DOHH2 (cell line): ENCODE measurements at regions not wholly inside any gene's neighbourhood (a gene's known extent, or its start where the extent isn't known, plus 50 kb on each side); places are given as distances from the start of the nearest gene placed in this dataset.

Experiments used
- H3F3A ChIP-seq: fragments of 200-600 bp; sonication (generic), shearing (Covaris generic); 2 replicates; pipeline ENCODE4 v1.6.0; 2016; ENCODE audit warnings: antibody characterized with exemption, mild to moderate bottlenecking; ENCODE audit not compliant: control insufficient read depth, insufficient read depth
- H3K27ac ChIP-seq: fragments of 200-600 bp; sonication (generic); 2 replicates; pipeline ENCODE4 v1.5.1; 2014; ENCODE audit warnings: low read depth, mild to moderate bottlenecking, low read length, moderate library complexity
- H3K27me3 ChIP-seq: fragments of 200-600 bp; sonication (generic); 2 replicates; pipeline ENCODE4 v1.6.1; 2014; ENCODE audit warnings: mild to moderate bottlenecking, low read length, mixed read lengths; ENCODE audit not compliant: control insufficient read depth
- H3K36me3 ChIP-seq: fragments of 200-600 bp; sonication (generic); 2 replicates; pipeline ENCODE4 v1.6.1; 2014; ENCODE audit warnings: mild to moderate bottlenecking, low read length, moderate library complexity, mixed read lengths; ENCODE audit not compliant: control insufficient read depth
- H3K4me1 ChIP-seq: fragments of 200-600 bp; sonication (generic); 2 replicates; pipeline ENCODE4 v1.6.1; 2014; ENCODE audit warnings: mild to moderate bottlenecking, low read length, mixed read lengths; ENCODE audit not compliant: control insufficient read depth
- H3K4me2 ChIP-seq: fragments of 200-600 bp; sonication (generic); 2 replicates; pipeline ENCODE4 v1.6.0; 2014; ENCODE audit warnings: mild to moderate bottlenecking, low read length, moderate library complexity
- H3K4me3 ChIP-seq: fragments of 200-600 bp; sonication (generic); 2 replicates; pipeline ENCODE4 v1.5.1; 2014; ENCODE audit warnings: mild to moderate bottlenecking, low read length, mixed read lengths
- H3K79me2 ChIP-seq: fragments of 200-600 bp; sonication (generic); 2 replicates; pipeline ENCODE4 v1.6.1; 2014; ENCODE audit warnings: mild to moderate bottlenecking, low read length, mixed read lengths; ENCODE audit not compliant: control insufficient read depth
- H3K9me2 ChIP-seq: fragments of 200-600 bp; sonication (generic); replicated peaks from 2 replicates; pipeline ENCODE4 v1.6.1; 2014; ENCODE audit warnings: mild to moderate bottlenecking, low read length, mixed read lengths; ENCODE audit not compliant: control insufficient read depth
- H3K9me3 ChIP-seq: fragments of 200-600 bp; sonication (generic); 2 replicates; pipeline ENCODE4 v1.6.1; 2014; ENCODE audit warnings: antibody characterized with exemption, low read length, mixed read lengths; ENCODE audit not compliant: control insufficient read depth, insufficient read depth
- H4K20me1 ChIP-seq: fragments of 200-600 bp; sonication (generic); 2 replicates; pipeline ENCODE4 v1.6.0; 2014; ENCODE audit warnings: low read depth, mild to moderate bottlenecking, antibody characterized with exemption, low read length, moderate library complexity; ENCODE audit not compliant: control insufficient read depth, insufficient read depth
- EZH2phosphoT487 ChIP-seq: fragments of 200-600 bp; sonication (generic); IDR thresholded peaks from 2 replicates; pipeline ENCODE4 v1.6.1; 2017; ENCODE audit warnings: borderline replicate concordance, mild to moderate bottlenecking, antibody characterized with exemption, low read length, moderate library complexity, mixed read lengths
- TF ChIP-seq, protein P1 (sequence below): fragments of 200-600 bp; sonication (generic); IDR thresholded peaks from one replicate; pipeline ENCODE4 v1.5.1; 2014; ENCODE audit warnings: antibody characterized with exemption, mild to moderate bottlenecking, low read depth, low read length; ENCODE audit not compliant: poor library complexity, severe bottlenecking

DNA sequence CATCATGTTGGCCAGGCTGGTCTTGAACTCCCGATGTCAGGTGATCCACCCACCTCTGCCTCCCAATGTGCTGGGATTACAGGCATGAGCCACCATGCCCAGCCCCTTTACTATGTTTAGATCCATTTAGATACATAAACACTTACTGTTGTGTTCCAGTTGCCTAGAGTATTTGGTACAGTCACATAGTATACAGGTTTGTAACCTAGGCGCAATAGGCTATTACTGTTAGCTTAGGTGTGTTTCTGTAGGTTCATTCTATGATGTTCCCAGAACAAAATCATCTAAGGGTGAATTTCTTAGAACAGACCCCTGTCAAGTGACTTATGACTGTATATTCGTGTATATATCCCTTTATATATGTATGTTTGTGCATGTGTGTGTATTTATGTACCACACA is 61.8 kb downstream of the MYCN start:
- H3K4me2 ChIP-seq = no peak overlapping the region
- no peaks in the 10 kb centered on the region for H3K27me3 ChIP-seq
- H3K9me2 ChIP-seq = no peaks in the 10 kb centered on the region
- no peaks in the 10 kb centered on the region for H3F3A ChIP-seq
- no peak overlapping the region for H3K4me3 ChIP-seq
- no peaks in the 10 kb centered on the region for H3K36me3 ChIP-seq
- H3K4me1 ChIP-seq = no peaks in the 10 kb centered on the region
- H3K27ac ChIP-seq = no peak overlapping the region
- H4K20me1 ChIP-seq = no peaks in the 10 kb centered on the region
- no peaks in the 10 kb centered on the region for H3K79me2 ChIP-seq
- no peak for TF ChIP-seq EZH2phosphoT487
- TF ChIP-seq, protein P1, sequence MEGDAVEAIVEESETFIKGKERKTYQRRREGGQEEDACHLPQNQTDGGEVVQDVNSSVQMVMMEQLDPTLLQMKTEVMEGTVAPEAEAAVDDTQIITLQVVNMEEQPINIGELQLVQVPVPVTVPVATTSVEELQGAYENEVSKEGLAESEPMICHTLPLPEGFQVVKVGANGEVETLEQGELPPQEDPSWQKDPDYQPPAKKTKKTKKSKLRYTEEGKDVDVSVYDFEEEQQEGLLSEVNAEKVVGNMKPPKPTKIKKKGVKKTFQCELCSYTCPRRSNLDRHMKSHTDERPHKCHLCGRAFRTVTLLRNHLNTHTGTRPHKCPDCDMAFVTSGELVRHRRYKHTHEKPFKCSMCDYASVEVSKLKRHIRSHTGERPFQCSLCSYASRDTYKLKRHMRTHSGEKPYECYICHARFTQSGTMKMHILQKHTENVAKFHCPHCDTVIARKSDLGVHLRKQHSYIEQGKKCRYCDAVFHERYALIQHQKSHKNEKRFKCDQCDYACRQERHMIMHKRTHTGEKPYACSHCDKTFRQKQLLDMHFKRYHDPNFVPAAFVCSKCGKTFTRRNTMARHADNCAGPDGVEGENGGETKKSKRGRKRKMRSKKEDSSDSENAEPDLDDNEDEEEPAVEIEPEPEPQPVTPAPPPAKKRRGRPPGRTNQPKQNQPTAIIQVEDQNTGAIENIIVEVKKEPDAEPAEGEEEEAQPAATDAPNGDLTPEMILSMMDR = no peak
- no peaks in the 10 kb centered on the region for H3K9me3 ChIP-seq

DNA sequence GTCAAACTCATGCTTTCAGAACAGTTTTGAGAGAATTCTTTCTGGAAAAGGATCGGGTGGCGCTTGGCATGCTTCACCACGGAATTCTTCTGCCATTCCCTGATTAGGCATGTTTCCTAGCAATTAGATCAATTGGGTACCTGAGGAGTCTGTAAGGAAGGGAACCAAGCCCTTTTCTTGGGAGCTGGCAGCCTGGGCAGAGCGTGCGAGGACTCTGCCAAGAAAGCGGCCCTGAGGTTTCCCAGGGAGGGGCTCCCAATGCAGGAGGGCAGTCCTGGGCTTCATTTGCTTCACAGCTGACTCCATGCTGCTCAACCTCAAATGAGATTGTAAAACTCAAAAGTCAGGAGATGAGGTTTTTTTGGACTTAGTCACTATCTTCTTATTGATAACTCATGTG is 60.3 kb downstream of the MYCN start:
- no peaks in the 10 kb centered on the region for H3F3A ChIP-seq
- no peak overlapping the region for H3K4me3 ChIP-seq
- H3K4me1 ChIP-seq = no peaks in the 10 kb centered on the region
- H4K20me1 ChIP-seq = no peaks in the 10 kb centered on the region
- H3K27ac ChIP-seq = no peak overlapping the region
- no peaks in the 10 kb centered on the region for H3K27me3 ChIP-seq
- H3K36me3 ChIP-seq = no peaks in the 10 kb centered on the region
- H3K79me2 ChIP-seq = no peaks in the 10 kb centered on the region
- no peaks in the 10 kb centered on the region for H3K9me3 ChIP-seq
- no peak overlapping the region for H3K4me2 ChIP-seq
- no peak for TF ChIP-seq EZH2phosphoT487
- TF ChIP-seq, protein P1 = no peak
- no peaks in the 10 kb centered on the region for H3K9me2 ChIP-seq

DNA sequence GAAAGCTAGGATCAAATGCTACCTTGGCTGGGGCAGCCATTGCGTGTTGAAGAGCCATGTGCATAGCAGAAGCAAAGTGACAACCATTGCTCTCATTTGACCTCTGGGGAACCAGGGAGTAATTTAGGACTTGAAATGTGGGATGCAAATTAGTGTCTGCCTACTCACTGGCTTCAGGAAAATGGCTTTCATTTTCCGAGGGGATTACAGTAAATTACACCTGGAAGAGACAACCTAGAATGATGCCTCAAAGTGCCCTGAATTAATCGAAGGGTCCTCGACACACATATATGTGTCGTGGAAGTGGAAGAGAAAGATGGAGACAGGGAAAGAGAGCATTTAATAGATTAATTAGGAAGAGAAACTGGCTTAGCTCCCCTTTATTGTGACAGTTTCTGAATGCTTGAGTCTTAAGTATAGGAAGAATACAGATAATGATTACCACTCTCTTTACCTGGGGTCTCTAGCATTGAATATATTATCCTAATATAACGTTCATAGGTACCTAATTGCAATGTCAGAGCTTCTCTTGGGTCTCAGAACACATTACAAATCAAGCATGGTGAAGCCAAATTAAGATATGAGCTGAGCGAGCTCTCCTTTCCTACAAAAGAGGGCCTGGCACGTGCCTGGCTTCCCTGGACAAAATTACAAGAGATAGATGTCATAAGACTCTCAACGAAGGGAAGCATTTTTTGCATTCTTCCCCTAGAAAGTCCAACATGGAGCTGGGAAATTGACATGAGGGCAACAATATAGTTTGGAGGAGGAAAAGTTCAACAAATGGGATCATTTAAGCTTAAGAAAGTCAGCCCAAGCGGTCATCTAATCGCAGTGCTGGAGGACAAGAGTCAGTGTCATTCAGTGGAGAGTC is 59.5 kb downstream of the MYCN start:
- Histone ChIP-seq H3K79me2 (no peaks in the 10 kb centered on the region), H3K36me3 (no peaks in the 10 kb centered on the region), H3K4me3 (no peak overlapping the region), H3F3A (no peaks in the 10 kb centered on the region), H3K27me3 (no peaks in the 10 kb centered on the region), H3K27ac (no peak overlapping the region), H3K4me1 (no peaks in the 10 kb centered on the region), H3K4me2 (no peak overlapping the region), H4K20me1 (no peaks in the 10 kb centered on the region), H3K9me2 (no peaks in the 10 kb centered on the region), H3K9me3 (no peaks in the 10 kb centered on the region)
- TF ChIP-seq EZH2phosphoT487 = no peak
- TF ChIP-seq, protein P1 = no peak
